Heart left ventricle (tissue), 13 donors: ENCODE measurements at regions not wholly inside any gene's neighbourhood (a gene's known extent, or its start where the extent isn't known, plus 50 kb on each side); places are given as distances from the start of the nearest gene placed in this dataset.

Experiments used
- CTCF ChIP-seq, 12 donors: fragments of 200-600 bp; sonication (generic) in 4 of 12; IDR thresholded peaks; one replicate each; pipeline versions ENCODE4 v1.5.0 to v1.8.0; 2018 to 2022; ENCODE audit warnings: antibody characterized with exemption in 12 of 12, mild to moderate bottlenecking in 5 of 12
- POLR2A ChIP-seq, 2 donors: fragments of 450-650 bp; IDR thresholded peaks; one replicate each; pipeline ENCODE4 v1.6.1; 2017; ENCODE audit warnings: antibody characterized with exemption in 2 of 2, mild to moderate bottlenecking in 2 of 2, moderate library complexity in 2 of 2
- donor health status: ischemic (EF 13 %, LVEDD 7.1; RV severe dilation, severe dysfunction).
- donor health status: DM: no; HTN: yes; CAD: no.
- donor health status: DM: no; HTN: no; CAD: no.
- donor health status: ischemic (EF 25% LVEDD 6.9; RV normal size, moderate dysfunction).
- donor health status: ischemic (EF 25% LVEDD 5.7; RV mildly dilated, moderate dysfunction).
- donor health status: ischemic (EF 35%, LVEDD 5.7; RV mildly dilated, moderate dysfunction).
- donor health status: nonischemic (EF 11% LVEDD 7.7; RV severe dilation, severe dysfunction).
- donor health status: DM: yes; HTN: yes; CAD: no.
- donor health status: PGD.
- donor health status: ischemic (EF 29% LVEDD 5.4; RV normal size, mild dysfunction).
- donor health status: nonischemic (EF 23%, LVEDD 6.1; RV moderate dilation, normal function).

DNA sequence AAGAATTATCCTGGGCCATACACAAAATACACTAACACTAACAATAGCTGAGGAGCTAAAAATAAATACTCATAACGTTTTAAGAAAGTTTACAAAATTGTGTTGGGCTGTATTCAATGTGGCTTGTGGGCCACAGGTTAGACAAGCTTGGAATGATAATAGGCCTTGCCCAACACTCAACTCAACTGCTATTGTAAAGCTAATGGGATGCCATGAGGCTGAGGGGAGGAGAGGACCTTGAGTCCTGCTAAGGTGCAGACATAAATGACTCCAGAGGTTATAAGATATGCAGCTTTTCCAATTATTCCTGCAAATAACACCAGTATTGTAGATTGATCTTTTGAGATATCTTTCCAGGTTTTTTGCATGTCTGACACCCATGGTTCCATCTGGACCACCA is 97.0 kb downstream of the FCRL5 start:
- no peak for TF ChIP-seq CTCF (IDR thresholded peaks at IDR 0.05)
- TF ChIP-seq POLR2A (IDR thresholded peaks at IDR 0.05), result no peak
